Osteoblast (primary cell): ENCODE measurements at regions not wholly inside any gene's neighbourhood (a gene's known extent, or its start where the extent isn't known, plus 50 kb on each side); places are given as distances from the start of the nearest gene placed in this dataset.

Experiments used
- DNase-seq: peaks from one replicate; pipeline ENCODE4 v3.0.0; 2011; ENCODE audit warnings: low spot score, mixed read lengths; ENCODE audit not compliant: insufficient read length; ENCODE audit errors: missing footprints
- H2AFZ ChIP-seq: 2 replicates; pipeline ENCODE4 v1.6.0; 2011; ENCODE audit warnings: mild to moderate bottlenecking, low read length
- H3K27ac ChIP-seq: 2 replicates; pipeline ENCODE4 v1.5.1; 2011; ENCODE audit warnings: mild to moderate bottlenecking, low read depth, low read length, moderate library complexity
- H3K27me3 ChIP-seq: 2 replicates; pipeline ENCODE4 v1.6.0; 2012; ENCODE audit warnings: mild to moderate bottlenecking, control low read depth, inconsistent platforms, low read length, moderate library complexity; ENCODE audit not compliant: insufficient read depth
- H3K36me3 ChIP-seq: 2 replicates; pipeline ENCODE4 v1.5.1; 2011; ENCODE audit warnings: mild to moderate bottlenecking, low read length, control low read depth, moderate library complexity; ENCODE audit not compliant: insufficient read depth
- H3K4me1 ChIP-seq: 2 replicates; pipeline ENCODE4 v1.5.1; 2011; ENCODE audit warnings: mild to moderate bottlenecking, low read length, control low read depth, moderate library complexity; ENCODE audit not compliant: insufficient read depth
- H3K4me2 ChIP-seq: 2 replicates; pipeline ENCODE4 v1.6.0; 2011; ENCODE audit warnings: mild to moderate bottlenecking, low read length; ENCODE audit not compliant: insufficient read depth
- H3K4me3 ChIP-seq: fragments of 200-600 bp; sonication (generic); 3 replicates; pipeline ENCODE4 v1.5.1; 2012; ENCODE audit warnings: mild to moderate bottlenecking, low read length, inconsistent platforms; ENCODE audit not compliant: insufficient read depth
- H3K79me2 ChIP-seq: 2 replicates; pipeline ENCODE4 v1.6.0; 2012; ENCODE audit warnings: mild to moderate bottlenecking, low read length, control low read depth, inconsistent platforms; ENCODE audit not compliant: insufficient read depth
- H3K9me3 ChIP-seq: 2 replicates; pipeline ENCODE4 v1.5.1; 2011; ENCODE audit warnings: low read depth, low read length, control low read depth
- H4K20me1 ChIP-seq: 2 replicates; pipeline ENCODE4 v1.6.0; 2012; ENCODE audit warnings: mild to moderate bottlenecking, low read length, control low read depth; ENCODE audit not compliant: insufficient read depth
- CTCF ChIP-seq: IDR thresholded peaks from 2 replicates; pipeline ENCODE4 v1.5.1; 2011; ENCODE audit warnings: mild to moderate bottlenecking, low read depth, low read length, moderate library complexity; ENCODE audit errors: extremely low read depth

GRCh38 chr7:118586248-118586647 lies 361.7 kb downstream of the ANKRD7 start:
- no peaks in the 10 kb centered on the region for H3K4me1 ChIP-seq
- no peak for TF ChIP-seq CTCF
- no peaks in the 10 kb centered on the region for H3K79me2 ChIP-seq
- no peak for DNase-seq
- no peaks in the 10 kb centered on the region for H3K27me3 ChIP-seq
- no peak overlapping the region for H3K27ac ChIP-seq
- H3K9me3 ChIP-seq = no peaks in the 10 kb centered on the region
- H2AFZ ChIP-seq = no peak overlapping the region
- no peak overlapping the region for H3K4me2 ChIP-seq
- no peaks in the 10 kb centered on the region for H3K36me3 ChIP-seq
- H4K20me1 ChIP-seq = no peaks in the 10 kb centered on the region
- no peak overlapping the region for H3K4me3 ChIP-seq

- no peak for DNase-seq
These were observed 365.6 kb downstream of the ANKRD7 start for GRCh38 chr7:118590107-118590506.

GRCh38 chr7:118602090-118602489 lies 377.6 kb downstream of the ANKRD7 start:
- H3K36me3 ChIP-seq = no peaks in the 10 kb centered on the region
- H3K79me2 ChIP-seq = no peaks in the 10 kb centered on the region
- no peak overlapping the region for H3K4me2 ChIP-seq
- TF ChIP-seq CTCF = no peak
- H3K27me3 ChIP-seq = no peaks in the 10 kb centered on the region
- peaks cover 2% of the 10 kb centered on the region for H3K9me3 ChIP-seq
- H2AFZ ChIP-seq = no peak overlapping the region
- no peak overlapping the region for H3K27ac ChIP-seq
- DNase-seq = no peak
- no peak overlapping the region for H3K4me3 ChIP-seq
- no peaks in the 10 kb centered on the region for H4K20me1 ChIP-seq
- H3K4me1 ChIP-seq = no peaks in the 10 kb centered on the region

More at GRCh38 chr7:118590107-118590506, 365.6 kb downstream of the ANKRD7 start:
- Histone ChIP-seq H3K9me3 (no peaks in the 10 kb centered on the region), H3K79me2 (no peaks in the 10 kb centered on the region), H3K27me3 (no peaks in the 10 kb centered on the region), H2AFZ (no peak overlapping the region), H3K4me3 (no peak overlapping the region), H3K36me3 (no peaks in the 10 kb centered on the region), H3K27ac (no peak overlapping the region), H3K4me2 (no peak overlapping the region), H3K4me1 (no peaks in the 10 kb centered on the region), H4K20me1 (no peaks in the 10 kb centered on the region)
- no peak for TF ChIP-seq CTCF

- Histone ChIP-seq H3K4me2 (no peak overlapping the region), H3K4me3 (no peak overlapping the region), H3K27ac (no peak overlapping the region), H3K9me3 (peaks cover 2% of the 10 kb centered on the region), H3K27me3 (no peaks in the 10 kb centered on the region), H3K4me1 (no peaks in the 10 kb centered on the region), H2AFZ (no peak overlapping the region), H3K79me2 (no peaks in the 10 kb centered on the region), H3K36me3 (no peaks in the 10 kb centered on the region), H4K20me1 (no peaks in the 10 kb centered on the region)
- TF ChIP-seq CTCF = no peak
- DNase-seq = no peak
These were observed 382.1 kb downstream of the ANKRD7 start for GRCh38 chr7:118606602-118607001.
